Hepatocyte (in vitro differentiated cells): ENCODE measurements at regions not wholly inside any gene's neighbourhood (a gene's known extent, or its start where the extent isn't known, plus 50 kb on each side); places are given as distances from the start of the nearest gene placed in this dataset.
"Not testable (repeated sequence)": the region's sequence is repeated elsewhere in the genome, so short reads cannot be mapped to it uniquely, and the experiment has no call there.

Experiments used
- DNase-seq: peaks from one replicate; pipeline ENCODE4 v3.0.0-alpha.2; 2016; ENCODE audit warnings: low spot score
- H2AFZ ChIP-seq: fragments of 200-600 bp; sonication (generic); 2 replicates; pipeline ENCODE4 v1.6.0; 2016; ENCODE audit warnings: antibody characterized with exemption, mild to moderate bottlenecking
- H3K27ac ChIP-seq: fragments of 200-600 bp; sonication (generic); 2 replicates; pipeline ENCODE4 v1.5.1; 2016; ENCODE audit warnings: mild to moderate bottlenecking
- H3K27me3 ChIP-seq: fragments of 200-600 bp; sonication (generic); 2 replicates; pipeline ENCODE4 v1.6.1; 2016
- H3K36me3 ChIP-seq: fragments of 200-600 bp; sonication (generic); replicated peaks from 2 replicates; pipeline ENCODE4 v1.5.1; 2016; ENCODE audit warnings: low read depth; ENCODE audit not compliant: insufficient read depth
- H3K4me1 ChIP-seq: fragments of 200-600 bp; sonication (generic); 2 replicates; pipeline ENCODE4 v1.5.1; 2016; ENCODE audit warnings: mild to moderate bottlenecking, moderate library complexity; ENCODE audit not compliant: insufficient read depth
- H3K4me2 ChIP-seq: fragments of 200-600 bp; sonication (generic); 2 replicates; pipeline ENCODE4 v1.6.0; 2016
- H3K4me3 ChIP-seq: fragments of 200-600 bp; sonication (generic); 2 replicates; pipeline ENCODE4 v1.5.1; 2016; ENCODE audit warnings: mild to moderate bottlenecking
- H3K79me2 ChIP-seq: fragments of 200-600 bp; sonication (generic); 2 replicates; pipeline ENCODE4 v1.6.0; 2017; ENCODE audit warnings: mild to moderate bottlenecking
- H3K9me2 ChIP-seq: fragments of 200-600 bp; sonication (generic); replicated peaks from 2 replicates; pipeline ENCODE4 v1.6.0; 2017; ENCODE audit warnings: mild to moderate bottlenecking; ENCODE audit not compliant: insufficient read depth
- H3K9me3 ChIP-seq: fragments of 200-600 bp; sonication (generic); 2 replicates; pipeline ENCODE4 v1.5.1; 2016; ENCODE audit warnings: low read depth, mild to moderate bottlenecking
- H4K20me1 ChIP-seq: fragments of 200-600 bp; sonication (generic); 2 replicates; pipeline ENCODE4 v1.6.0; 2016; ENCODE audit warnings: mild to moderate bottlenecking; ENCODE audit not compliant: insufficient read depth, poor library complexity, severe bottlenecking
- EZH2 ChIP-seq: fragments of 200-600 bp; sonication (generic); IDR thresholded peaks from 2 replicates; pipeline ENCODE4 v1.6.1; 2016; ENCODE audit warnings: antibody characterized with exemption, mild to moderate bottlenecking, borderline replicate concordance
- EZH2phosphoT487 ChIP-seq: fragments of 200-600 bp; sonication (generic); IDR thresholded peaks from one replicate; pipeline ENCODE4 v1.6.1; 2018; ENCODE audit warnings: antibody characterized with exemption, mild to moderate bottlenecking, low read depth, moderate library complexity; ENCODE audit not compliant: unreplicated experiment, severe bottlenecking
- WGBS: methylation state at CpG from one replicate; pipeline ENCODE4 v1.1.6; 2016; ENCODE audit warnings: low lambda C conversion rate; ENCODE audit errors: missing lambda C conversion rate; 5-methylcytosine and 5-hydroxymethylcytosine counted together
- TF ChIP-seq, protein P1 (sequence below): fragments of 200-600 bp; sonication (generic); IDR thresholded peaks from 2 replicates; pipeline ENCODE4 v1.5.1; 2016; ENCODE audit warnings: antibody characterized with exemption, mild to moderate bottlenecking; ENCODE audit not compliant: poor library complexity

DNA sequence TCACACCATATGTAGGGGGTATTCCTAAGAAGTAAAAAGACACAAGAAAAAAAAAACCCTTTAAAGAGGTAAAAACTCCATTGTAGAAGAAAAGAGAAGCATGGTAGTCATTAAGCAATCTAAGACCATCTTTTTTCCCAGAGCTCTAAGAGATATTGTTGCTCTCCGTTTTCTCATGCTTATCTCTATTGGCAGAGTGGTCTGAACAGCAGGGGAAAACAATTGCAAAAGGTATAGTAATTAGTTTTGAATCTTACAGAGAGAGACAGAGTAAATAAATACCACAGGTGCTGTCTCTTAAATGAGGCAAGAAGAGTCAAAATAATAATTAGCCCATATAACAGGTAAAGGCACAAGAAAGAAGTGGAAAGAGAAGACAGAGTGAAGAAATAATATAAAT lies 821.4 kb upstream of the CA10 start:
- H3K27ac ChIP-seq = no peak overlapping the region
- H3K79me2 ChIP-seq = no peaks in the 10 kb centered on the region
- no peaks in the 10 kb centered on the region for H3K36me3 ChIP-seq
- TF ChIP-seq, protein P1, sequence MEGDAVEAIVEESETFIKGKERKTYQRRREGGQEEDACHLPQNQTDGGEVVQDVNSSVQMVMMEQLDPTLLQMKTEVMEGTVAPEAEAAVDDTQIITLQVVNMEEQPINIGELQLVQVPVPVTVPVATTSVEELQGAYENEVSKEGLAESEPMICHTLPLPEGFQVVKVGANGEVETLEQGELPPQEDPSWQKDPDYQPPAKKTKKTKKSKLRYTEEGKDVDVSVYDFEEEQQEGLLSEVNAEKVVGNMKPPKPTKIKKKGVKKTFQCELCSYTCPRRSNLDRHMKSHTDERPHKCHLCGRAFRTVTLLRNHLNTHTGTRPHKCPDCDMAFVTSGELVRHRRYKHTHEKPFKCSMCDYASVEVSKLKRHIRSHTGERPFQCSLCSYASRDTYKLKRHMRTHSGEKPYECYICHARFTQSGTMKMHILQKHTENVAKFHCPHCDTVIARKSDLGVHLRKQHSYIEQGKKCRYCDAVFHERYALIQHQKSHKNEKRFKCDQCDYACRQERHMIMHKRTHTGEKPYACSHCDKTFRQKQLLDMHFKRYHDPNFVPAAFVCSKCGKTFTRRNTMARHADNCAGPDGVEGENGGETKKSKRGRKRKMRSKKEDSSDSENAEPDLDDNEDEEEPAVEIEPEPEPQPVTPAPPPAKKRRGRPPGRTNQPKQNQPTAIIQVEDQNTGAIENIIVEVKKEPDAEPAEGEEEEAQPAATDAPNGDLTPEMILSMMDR = no peak
- TF ChIP-seq EZH2phosphoT487 = no peak
- TF ChIP-seq EZH2 = no peak
- DNase-seq = no peak
- no peaks in the 10 kb centered on the region for H3K27me3 ChIP-seq
- H4K20me1 ChIP-seq = no peaks in the 10 kb centered on the region
- H3K4me1 ChIP-seq = no peaks in the 10 kb centered on the region
- no peaks in the 10 kb centered on the region for H3K9me2 ChIP-seq
- H3K4me2 ChIP-seq = no peak overlapping the region
- 14% methylated on average over 1 of the region's 1 CpG for WGBS
- no peaks in the 10 kb centered on the region for H3K9me3 ChIP-seq
- no peak overlapping the region for H3K4me3 ChIP-seq
- H2AFZ ChIP-seq = no peak overlapping the region

DNA sequence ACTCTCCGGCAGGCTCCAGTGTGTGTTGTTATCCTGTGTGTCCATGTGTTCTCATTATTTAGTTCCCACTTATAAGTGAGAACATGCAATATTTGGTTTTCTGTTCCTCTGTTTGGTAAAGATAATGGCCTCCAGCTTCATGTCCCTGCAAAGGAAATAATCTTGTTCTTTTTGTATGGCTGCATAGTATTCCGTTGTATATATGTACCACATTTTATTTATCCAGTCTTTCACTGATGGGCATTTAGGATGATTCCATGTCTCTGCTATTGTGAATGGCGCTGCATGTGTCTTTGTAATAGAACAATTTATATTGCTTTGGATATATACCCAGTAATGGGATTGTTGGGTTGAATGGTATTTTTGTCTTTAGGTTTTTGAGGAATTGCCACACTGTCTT lies 807.3 kb upstream of the CA10 start:
- H3K4me1 ChIP-seq = no peaks in the 10 kb centered on the region
- H3K9me2 ChIP-seq = no peaks in the 10 kb centered on the region
- 87% methylated on average over 3 of the region's 3 CpGs for WGBS
- H3K36me3 ChIP-seq = no peaks in the 10 kb centered on the region
- H3K4me2 ChIP-seq = no peak overlapping the region
- H3K27ac ChIP-seq = no peak overlapping the region
- TF ChIP-seq EZH2phosphoT487 (no peak), EZH2 (no peak)
- TF ChIP-seq, protein P1 = no peak
- H3K79me2 ChIP-seq = no peaks in the 10 kb centered on the region
- H3K27me3 ChIP-seq = no peaks in the 10 kb centered on the region
- DNase-seq = no peak
- H3K4me3 ChIP-seq = no peak overlapping the region
- no peak overlapping the region for H2AFZ ChIP-seq
- H4K20me1 ChIP-seq = no peaks in the 10 kb centered on the region
- no peaks in the 10 kb centered on the region for H3K9me3 ChIP-seq

- not testable (repeated sequence) for H4K20me1 ChIP-seq, H3K36me3 ChIP-seq, H3K27me3 ChIP-seq, H3K4me2 ChIP-seq, H3K4me3 ChIP-seq, H3K9me3 ChIP-seq, H3K79me2 ChIP-seq, DNase-seq, H3K4me1 ChIP-seq, H3K27ac ChIP-seq, H2AFZ ChIP-seq, H3K9me2 ChIP-seq
- 75% methylated on average over 11 of the region's 11 CpGs for WGBS
Measured at GRCh38 chr17:52961751-52962150, 803.2 kb upstream of the CA10 start.

DNA sequence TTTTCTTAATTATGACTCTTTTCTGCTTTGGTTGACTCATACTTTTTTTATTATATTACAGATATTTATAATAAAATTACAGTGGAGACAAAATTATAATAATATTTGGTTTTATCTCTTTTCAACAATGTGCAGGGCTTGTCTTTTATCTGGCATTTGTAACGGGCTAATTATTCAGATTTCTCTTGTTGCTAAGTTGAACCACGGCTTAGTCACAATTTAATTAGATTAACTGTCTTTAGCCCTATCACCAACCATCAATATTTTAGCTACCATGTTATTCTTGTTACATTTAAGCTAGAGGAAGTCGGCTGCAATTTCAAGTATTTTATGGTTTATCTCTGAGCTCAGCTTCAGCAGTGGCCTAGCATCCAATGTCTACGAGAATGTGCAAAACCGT lies 798.9 kb upstream of the CA10 start:
- Histone ChIP-seq H2AFZ (no peak overlapping the region), H3K4me1 (no peaks in the 10 kb centered on the region), H4K20me1 (no peaks in the 10 kb centered on the region), H3K79me2 (no peaks in the 10 kb centered on the region), H3K4me3 (no peak overlapping the region), H3K27ac (no peak overlapping the region), H3K27me3 (no peaks in the 10 kb centered on the region), H3K4me2 (no peak overlapping the region), H3K9me3 (no peaks in the 10 kb centered on the region), H3K9me2 (no peaks in the 10 kb centered on the region), H3K36me3 (no peaks in the 10 kb centered on the region)
- WGBS = 92% methylated on average over 5 of the region's 5 CpGs
- no peak for TF ChIP-seq EZH2
- no peak for TF ChIP-seq EZH2phosphoT487
- TF ChIP-seq, protein P1 = no peak
- DNase-seq = no peak
